ENCODE measurements at regions not wholly inside any gene's neighbourhood (a gene's known extent, or its start where the extent isn't known, plus 50 kb on each side); places are given as distances from the start of the nearest gene placed in this dataset.

DNA sequence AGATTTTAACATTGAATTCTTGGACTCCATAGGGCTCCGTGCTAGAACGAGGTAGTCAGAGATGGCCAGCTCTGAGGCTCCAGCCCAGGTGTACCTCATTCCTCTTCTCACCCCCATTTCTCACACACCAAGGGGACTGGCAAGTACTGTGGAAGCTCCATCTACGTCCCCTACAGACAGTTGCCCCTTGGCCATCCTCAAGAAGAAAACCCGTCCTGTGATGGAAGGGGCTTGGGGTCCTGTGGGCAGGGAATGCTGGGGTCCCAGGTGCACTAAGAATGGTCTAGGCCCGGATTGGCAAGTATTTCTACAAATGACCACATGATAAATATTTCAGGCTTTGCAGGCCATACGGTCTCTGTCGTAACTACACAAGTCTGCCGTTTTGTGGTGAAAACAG lies 110.3 kb downstream of the PDCL3 start:
- TF ChIP-seq TARDBP (IDR thresholded peaks at IDR 0.05): no peak
- TF ChIP-seq LEF1 (IDR thresholded peaks at IDR 0.05; ENCODE audit: borderline replicate concordance): no peak
- no peak for TF ChIP-seq BHLHE40 (IDR thresholded peaks at IDR 0.05; ENCODE audit: borderline replicate concordance)
- TF ChIP-seq SP1 (IDR thresholded peaks at IDR 0.05): no peak
- no peak for TF ChIP-seq FOXM1 (IDR thresholded peaks at IDR 0.05; ENCODE audit: borderline replicate concordance)
- TF ChIP-seq ZNF384 (IDR thresholded peaks at IDR 0.05): no peak
- no peak for TF ChIP-seq NFRKB (IDR thresholded peaks at IDR 0.05)
- TF ChIP-seq ELF4 (IDR thresholded peaks at IDR 0.05): no peak
- TF ChIP-seq FOXK2 (IDR thresholded peaks at IDR 0.05): no peak
- TF ChIP-seq SUZ12 (IDR thresholded peaks at IDR 0.05): no peak
- no peak for TF ChIP-seq CTBP1 (IDR thresholded peaks at IDR 0.05; ENCODE audit: borderline replicate concordance)
- TF ChIP-seq HDGF (IDR thresholded peaks at IDR 0.05; ENCODE audit: borderline replicate concordance): no peak
- ChIA-PET CTCF (no interaction called here), POLR2A (no interaction called here)
- no peak for DNase-seq (ENCODE audit: extremely low spot score)

GRCh38 chr2:100673691-100674485 lies 111.1 kb downstream of the PDCL3 start:
- DNase-seq (ENCODE audit: extremely low spot score): no peak
- CTCF ChIA-PET: no interaction called here
- no peak for TF ChIP-seq ZNF384 (IDR thresholded peaks at IDR 0.05)
- TF ChIP-seq FOXM1 (IDR thresholded peaks at IDR 0.05; ENCODE audit: borderline replicate concordance): no peak
- no peak for TF ChIP-seq NFRKB (IDR thresholded peaks at IDR 0.05)
- TF ChIP-seq BHLHE40 (IDR thresholded peaks at IDR 0.05; ENCODE audit: borderline replicate concordance): no peak
- TF ChIP-seq TARDBP (IDR thresholded peaks at IDR 0.05): no peak
- no peak for TF ChIP-seq HDGF (IDR thresholded peaks at IDR 0.05; ENCODE audit: borderline replicate concordance)
- TF ChIP-seq FOXA1 (IDR thresholded peaks at IDR 0.05): no peak
- no peak for TF ChIP-seq LEF1 (IDR thresholded peaks at IDR 0.05; ENCODE audit: borderline replicate concordance)
- POLR2A ChIA-PET: no interaction called here

DNA sequence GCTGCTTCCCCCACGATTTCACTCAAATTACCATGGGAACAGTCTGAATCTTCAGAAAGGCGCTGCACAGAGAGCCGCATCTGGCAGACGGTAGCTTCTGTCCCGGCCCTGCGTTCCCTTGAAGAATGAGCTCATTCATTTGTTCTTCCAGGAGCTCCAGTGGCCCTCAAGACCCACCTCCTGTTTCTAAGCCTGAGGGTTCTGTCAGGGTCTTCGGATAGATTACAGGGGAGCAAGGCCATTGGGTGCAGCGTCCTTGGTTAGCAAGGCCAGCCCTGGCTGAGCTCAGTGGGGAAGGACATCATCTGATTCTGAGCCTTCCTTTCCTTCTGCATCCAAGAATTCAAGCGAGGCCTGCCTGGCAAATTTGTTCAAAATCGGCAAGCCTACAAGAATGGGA lies 111.9 kb downstream of the PDCL3 start:
- TF ChIP-seq BHLHE40 (IDR thresholded peaks at IDR 0.05; ENCODE audit: borderline replicate concordance) (no peak), SUZ12 (IDR thresholded peaks at IDR 0.05) (no peak), SP1 (IDR thresholded peaks at IDR 0.05) (no peak), FOXK2 (IDR thresholded peaks at IDR 0.05) (no peak), FOXM1 (IDR thresholded peaks at IDR 0.05; ENCODE audit: borderline replicate concordance) (no peak), FOXA1 (IDR thresholded peaks at IDR 0.05) (no peak), HDGF (IDR thresholded peaks at IDR 0.05; ENCODE audit: borderline replicate concordance) (no peak), ELF4 (IDR thresholded peaks at IDR 0.05) (no peak), L3MBTL2 (conservative IDR thresholded peaks at IDR 0.05) (no peak), CTBP1 (IDR thresholded peaks at IDR 0.05; ENCODE audit: borderline replicate concordance) (no peak), NFRKB (IDR thresholded peaks at IDR 0.05) (no peak)
- TF ChIP-seq, protein P1, sequence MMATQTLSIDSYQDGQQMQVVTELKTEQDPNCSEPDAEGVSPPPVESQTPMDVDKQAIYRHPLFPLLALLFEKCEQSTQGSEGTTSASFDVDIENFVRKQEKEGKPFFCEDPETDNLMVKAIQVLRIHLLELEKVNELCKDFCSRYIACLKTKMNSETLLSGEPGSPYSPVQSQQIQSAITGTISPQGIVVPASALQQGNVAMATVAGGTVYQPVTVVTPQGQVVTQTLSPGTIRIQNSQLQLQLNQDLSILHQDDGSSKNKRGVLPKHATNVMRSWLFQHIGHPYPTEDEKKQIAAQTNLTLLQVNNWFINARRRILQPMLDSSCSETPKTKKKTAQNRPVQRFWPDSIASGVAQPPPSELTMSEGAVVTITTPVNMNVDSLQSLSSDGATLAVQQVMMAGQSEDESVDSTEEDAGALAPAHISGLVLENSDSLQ (IDR thresholded peaks at IDR 0.05): no peak
- no peak for DNase-seq (ENCODE audit: extremely low spot score)
- CTCF ChIA-PET: no interaction called here
- POLR2A ChIA-PET: no interaction called here

DNA sequence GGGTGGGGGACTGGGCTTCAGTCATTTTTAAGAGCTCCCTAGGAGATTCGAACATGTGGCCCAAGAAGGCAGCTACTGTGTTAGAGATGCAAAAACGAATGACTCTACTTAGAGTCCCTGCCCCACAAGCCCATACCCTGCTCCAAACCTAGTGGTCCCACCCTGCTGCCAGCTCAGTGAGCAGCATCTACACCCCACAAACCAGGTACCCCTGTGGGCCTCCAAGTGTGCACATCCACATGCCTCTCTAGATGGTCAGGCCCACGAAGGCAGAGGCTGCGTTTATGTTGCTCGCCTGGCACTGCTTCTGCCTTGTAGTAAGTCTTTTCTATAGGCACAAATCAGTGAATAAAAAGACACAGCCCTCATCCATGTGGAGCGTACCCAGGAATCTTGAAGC lies 112.6 kb downstream of the PDCL3 start:
- ChIA-PET POLR2A (no interaction called here), CTCF (no interaction called here)
- no peak for DNase-seq (ENCODE audit: extremely low spot score)
- TF ChIP-seq FOXA1 (IDR thresholded peaks at IDR 0.05): no peak
- TF ChIP-seq LEF1 (IDR thresholded peaks at IDR 0.05; ENCODE audit: borderline replicate concordance): no peak
- no peak for TF ChIP-seq ARNT (IDR thresholded peaks at IDR 0.05)
- no peak for TF ChIP-seq ELF4 (IDR thresholded peaks at IDR 0.05)
- TF ChIP-seq NFRKB (IDR thresholded peaks at IDR 0.05): no peak
- no peak for TF ChIP-seq TARDBP (IDR thresholded peaks at IDR 0.05)

DNA sequence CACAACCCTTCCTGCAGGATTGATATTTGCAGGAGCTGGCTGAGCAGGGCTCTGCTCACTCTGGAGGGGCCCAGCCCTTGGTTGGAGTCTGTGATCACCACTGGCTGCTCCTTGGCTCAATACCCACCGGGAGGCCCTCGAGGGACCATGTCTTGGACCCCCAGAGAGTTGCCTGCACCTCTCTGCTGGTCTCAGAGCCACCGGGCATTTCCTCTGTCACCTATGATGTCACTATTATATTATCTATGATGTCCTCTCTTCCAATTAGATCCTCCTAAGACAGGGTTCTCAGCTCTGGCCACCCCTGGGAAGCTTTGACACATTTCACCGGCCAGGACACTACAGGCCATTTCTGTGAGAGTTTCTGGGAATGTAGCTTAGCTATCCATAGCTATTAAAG lies 113.1 kb downstream of the PDCL3 start:
- DNase-seq (ENCODE audit: extremely low spot score): no peak
- ChIA-PET POLR2A (no interaction called here), CTCF (no interaction called here)
- TF ChIP-seq CTBP1 (IDR thresholded peaks at IDR 0.05; ENCODE audit: borderline replicate concordance) (no peak), LEF1 (IDR thresholded peaks at IDR 0.05; ENCODE audit: borderline replicate concordance) (no peak), ELF4 (IDR thresholded peaks at IDR 0.05) (no peak), FOXA1 (IDR thresholded peaks at IDR 0.05) (no peak), NFRKB (IDR thresholded peaks at IDR 0.05) (no peak), L3MBTL2 (conservative IDR thresholded peaks at IDR 0.05) (no peak), SUZ12 (IDR thresholded peaks at IDR 0.05) (no peak), BHLHE40 (IDR thresholded peaks at IDR 0.05; ENCODE audit: borderline replicate concordance) (no peak), ZNF384 (IDR thresholded peaks at IDR 0.05) (no peak), HDGF (IDR thresholded peaks at IDR 0.05; ENCODE audit: borderline replicate concordance) (no peak), TARDBP (IDR thresholded peaks at IDR 0.05) (no peak), ARNT (IDR thresholded peaks at IDR 0.05) (no peak), SP1 (IDR thresholded peaks at IDR 0.05) (no peak), FOXM1 (IDR thresholded peaks at IDR 0.05; ENCODE audit: borderline replicate concordance) (no peak), FOXK2 (IDR thresholded peaks at IDR 0.05) (no peak)
- TF ChIP-seq, protein P1 (IDR thresholded peaks at IDR 0.05): no peak

- TF ChIP-seq SUZ12 (IDR thresholded peaks at IDR 0.05) (no peak), FOXK2 (IDR thresholded peaks at IDR 0.05) (no peak), HDGF (IDR thresholded peaks at IDR 0.05; ENCODE audit: borderline replicate concordance) (no peak), L3MBTL2 (conservative IDR thresholded peaks at IDR 0.05) (no peak), CTBP1 (IDR thresholded peaks at IDR 0.05; ENCODE audit: borderline replicate concordance) (no peak), ELF4 (IDR thresholded peaks at IDR 0.05) (no peak), FOXM1 (IDR thresholded peaks at IDR 0.05; ENCODE audit: borderline replicate concordance) (no peak), NFRKB (IDR thresholded peaks at IDR 0.05) (no peak), FOXA1 (IDR thresholded peaks at IDR 0.05) (no peak), ZNF384 (IDR thresholded peaks at IDR 0.05) (no peak)
- TF ChIP-seq, protein P1 (IDR thresholded peaks at IDR 0.05): no peak
- CTCF ChIA-PET: no interaction called here
- no peak for DNase-seq (ENCODE audit: extremely low spot score)
- POLR2A ChIA-PET: no interaction called here
These were observed 113.6 kb downstream of the PDCL3 start for GRCh38 chr2:100676346-100676745.
